ENCODE measurements at regions not wholly inside any gene's neighbourhood (a gene's known extent, or its start where the extent isn't known, plus 50 kb on each side); places are given as distances from the start of the nearest gene placed in this dataset.
A peak's percentile ranks its signal among the peaks of the same experiment; 100 is the strongest.

- DNase-seq, result no peak
Observed at GRCh38 chr2:37812414-37812813, 112.7 kb upstream of the RMDN2 start.

DNA sequence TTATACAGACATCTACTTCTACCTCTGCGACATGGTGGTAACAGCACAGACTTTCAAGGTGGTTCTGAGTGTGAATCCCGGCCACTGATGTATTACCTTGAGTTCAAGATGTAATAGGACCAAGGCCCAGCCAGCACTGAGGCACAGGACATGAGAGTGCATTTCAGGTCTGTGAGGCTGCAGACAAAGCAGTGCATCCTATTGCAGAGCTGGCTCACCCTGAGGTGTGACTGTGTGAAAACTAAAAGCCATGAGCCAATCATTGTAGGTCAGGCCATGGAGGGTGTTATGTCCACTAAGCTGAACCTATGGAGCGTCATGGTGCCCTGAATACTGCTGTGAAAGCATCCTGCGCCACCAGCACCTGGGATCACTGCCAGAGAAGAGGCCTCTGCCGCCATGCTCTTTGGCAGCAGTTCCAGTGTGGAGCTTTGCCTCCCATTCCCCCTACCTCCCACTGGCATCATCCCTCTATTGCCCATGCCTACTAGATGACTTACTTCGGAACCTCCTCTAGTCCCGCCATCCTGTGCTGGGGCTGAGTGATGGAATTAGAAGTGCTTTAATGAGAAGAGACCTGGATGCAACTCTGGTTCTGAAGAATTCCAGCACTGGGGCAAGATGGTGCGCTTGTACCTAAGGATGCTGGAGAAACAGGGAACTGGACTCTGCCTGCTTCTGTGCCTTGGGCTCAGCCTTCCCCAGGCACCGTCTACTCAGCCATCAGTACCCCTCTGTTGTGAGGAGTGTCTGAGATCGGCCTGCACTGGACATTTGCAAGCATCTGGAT, 112.0 kb upstream of the RMDN2 start:
- no peak for DNase-seq

DNA sequence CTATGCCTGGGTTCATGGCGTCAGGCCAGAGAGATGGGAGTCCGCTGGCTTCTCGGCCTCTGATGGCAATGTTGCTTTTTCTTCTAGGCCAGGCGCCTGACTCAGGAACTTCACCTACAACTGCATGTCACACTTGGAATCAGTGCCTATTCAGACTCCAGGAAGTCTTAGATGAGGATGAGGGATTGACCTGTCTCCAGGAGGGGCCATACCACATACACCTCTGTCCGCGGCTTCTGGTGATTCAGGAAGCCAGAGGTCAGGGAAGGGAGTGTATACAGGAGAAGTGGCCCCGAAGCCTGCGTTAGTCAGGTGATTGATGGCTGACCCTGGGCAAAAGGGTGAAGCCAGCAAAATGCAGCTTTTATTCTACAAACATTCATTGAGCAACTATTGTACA, 109.1 kb upstream of the RMDN2 start:
- DNase-seq, result no peak

- no peak for DNase-seq
Observed at GRCh38 chr2:37816686-37817085, 108.4 kb upstream of the RMDN2 start.

GRCh38 chr2:37819186-37819585, 105.9 kb upstream of the RMDN2 start:
- DNase-seq, result no peak

DNA sequence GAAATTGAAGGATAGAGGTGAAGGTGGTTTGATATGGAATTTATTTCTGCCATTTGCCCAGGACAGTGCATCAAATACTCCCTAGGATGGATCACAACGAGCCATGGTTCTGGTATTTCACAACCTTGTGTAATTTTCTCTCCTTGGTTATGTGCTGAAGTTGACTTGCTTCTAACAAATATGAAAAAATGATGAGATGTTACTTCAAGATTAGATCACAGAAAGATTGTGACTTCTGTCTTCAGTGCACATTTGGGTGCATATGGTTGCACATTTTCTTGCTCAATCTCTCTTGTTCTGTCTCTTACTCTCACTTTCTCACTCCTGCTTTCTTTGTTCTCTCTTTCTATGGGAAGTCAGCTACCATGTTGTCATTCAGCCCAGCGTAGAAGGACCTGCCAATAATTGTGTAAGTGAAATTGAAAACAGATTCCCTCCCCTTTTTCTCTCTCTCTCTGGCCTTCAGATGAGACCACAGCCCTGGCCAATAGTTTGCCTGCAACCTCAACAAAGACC, 104.6 kb upstream of the RMDN2 start:
- DNase-seq, result no peak

DNA sequence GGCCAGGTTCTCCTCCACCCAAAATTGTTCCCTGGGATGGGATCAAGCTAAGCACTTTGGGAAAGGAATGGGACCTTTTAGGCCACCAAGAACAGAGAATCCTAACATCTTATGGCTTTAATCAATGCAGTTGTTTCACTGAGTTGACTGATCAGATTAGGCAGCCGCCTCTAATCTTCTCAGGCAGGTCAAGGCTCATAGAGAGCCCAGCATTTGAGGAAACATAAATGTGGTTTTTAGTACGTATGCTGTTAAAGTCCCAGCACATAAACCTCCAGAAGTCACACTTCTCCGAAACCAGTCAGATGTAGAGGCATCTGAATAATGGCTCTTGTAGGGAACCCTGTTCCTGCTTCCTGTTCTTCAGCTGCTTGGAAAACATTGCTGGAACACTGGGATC, 99.5 kb upstream of the RMDN2 start:
- DNase-seq, result no peak

GRCh38 chr2:37826611-37827010, 98.5 kb upstream of the RMDN2 start:
- DNase-seq, result no peak

GRCh38 chr2:37827455-37827854, 97.6 kb upstream of the RMDN2 start:
- no peak for DNase-seq

GRCh38 chr2:37827911-37828511, 97.1 kb upstream of the RMDN2 start:
- DNase-seq, result no peak

- no peak for DNase-seq
Observed at GRCh38 chr2:37829202-37829601, 95.9 kb upstream of the RMDN2 start.

GRCh38 chr2:37829616-37830395, 95.3 kb upstream of the RMDN2 start:
- no peak for DNase-seq

- DNase-seq, result no peak
Observed at GRCh38 chr2:37830636-37831035, 94.5 kb upstream of the RMDN2 start.

- DNase-seq, result no peak
Observed at GRCh38 chr2:37831081-37831780, 93.9 kb upstream of the RMDN2 start.

- peak; percentile 62 for DNase-seq
Observed at GRCh38 chr2:37832590-37833197, 92.4 kb upstream of the RMDN2 start.

- DNase-seq, result no peak
Observed at GRCh38 chr2:37833423-37833822, 91.7 kb upstream of the RMDN2 start.

- DNase-seq, result no peak
Observed at GRCh38 chr2:37836270-37836669, 88.8 kb upstream of the RMDN2 start.

GRCh38 chr2:37836711-37837110, 88.4 kb upstream of the RMDN2 start:
- DNase-seq, result no peak

GRCh38 chr2:37837628-37838328, 87.3 kb upstream of the RMDN2 start:
- no peak for DNase-seq

DNA sequence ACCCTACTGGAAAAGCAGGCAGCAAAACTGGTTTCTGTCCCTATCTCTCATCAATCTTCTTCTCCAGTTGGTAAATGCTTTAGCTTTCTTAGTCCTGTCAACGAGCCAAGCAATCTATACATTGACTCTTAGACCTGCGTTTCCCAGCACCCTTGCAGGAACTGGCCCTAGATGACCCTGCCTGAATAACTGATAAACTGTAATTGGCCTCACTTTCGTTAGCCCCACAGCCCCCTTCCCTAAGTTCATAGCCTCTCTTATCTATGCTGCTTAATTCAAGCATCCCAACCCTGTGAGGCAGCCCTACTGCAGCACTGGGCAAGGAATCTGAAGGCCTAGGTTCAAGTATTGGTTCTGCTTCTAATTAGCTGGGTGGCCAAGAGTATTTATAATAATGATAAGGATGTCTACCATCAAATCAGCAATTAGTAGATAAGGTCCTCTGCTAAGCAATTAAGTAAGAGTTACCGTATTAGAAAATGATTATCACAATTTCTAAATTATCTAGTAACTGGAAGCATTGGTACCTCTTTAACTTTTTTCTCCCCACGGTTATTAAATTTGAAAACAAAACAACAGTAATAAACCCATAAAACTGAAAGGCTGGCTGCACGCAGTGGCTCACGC, 86.4 kb upstream of the RMDN2 start:
- no peak for DNase-seq

DNA sequence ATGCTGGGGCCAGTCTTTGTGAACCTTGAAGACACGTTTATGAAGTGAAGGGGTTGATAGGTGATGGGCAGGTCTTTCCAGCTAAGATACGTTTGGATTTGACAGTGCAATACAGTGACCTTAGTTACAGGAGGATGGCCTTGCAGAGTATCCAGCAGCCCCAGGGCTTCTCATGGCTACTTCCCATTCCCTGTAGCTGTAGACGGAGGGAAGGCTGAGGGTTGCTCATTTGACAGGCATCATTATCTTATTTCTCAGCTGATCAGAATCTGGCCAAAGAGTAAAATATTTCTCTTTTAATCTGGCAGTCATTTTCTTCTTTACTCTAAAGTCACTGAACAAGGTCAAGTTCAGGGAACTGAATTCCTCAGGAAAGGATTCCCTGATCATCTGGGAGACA, 85.1 kb upstream of the RMDN2 start:
- no peak for DNase-seq
